ENCODE measurements at regions not wholly inside any gene's neighbourhood (a gene's known extent, or its start where the extent isn't known, plus 50 kb on each side); places are given as distances from the start of the nearest gene placed in this dataset.

- no peak for DNase-seq (ENCODE audit: low read depth)
Measured at GRCh38 chr18:2172881-2173280, 398.4 kb downstream of the METTL4 start.

DNA sequence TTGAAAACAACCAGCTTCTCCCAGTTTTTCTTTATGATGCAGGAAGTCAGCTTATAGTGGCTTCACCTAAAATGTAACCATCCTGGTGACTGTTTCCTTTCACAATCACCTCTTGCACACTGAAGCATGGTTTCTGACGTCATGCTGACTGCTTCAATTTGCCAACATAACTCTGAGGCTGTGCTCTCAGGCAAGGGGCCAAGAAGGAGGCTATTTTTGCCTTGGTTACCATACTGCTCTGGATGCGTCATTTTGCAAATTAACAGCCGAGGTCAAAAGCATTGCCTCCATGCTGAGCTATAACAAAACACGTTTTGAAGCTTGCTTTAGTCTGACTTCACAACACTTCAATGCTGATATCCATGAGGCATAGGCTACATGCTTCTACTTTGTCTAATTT lies 397.8 kb downstream of the METTL4 start:
- peak; percentile 45 for DNase-seq (ENCODE audit: low read depth)

- DNase-seq (ENCODE audit: low read depth) = no peak
Measured at GRCh38 chr18:2178036-2178435, 393.3 kb downstream of the METTL4 start.

DNA sequence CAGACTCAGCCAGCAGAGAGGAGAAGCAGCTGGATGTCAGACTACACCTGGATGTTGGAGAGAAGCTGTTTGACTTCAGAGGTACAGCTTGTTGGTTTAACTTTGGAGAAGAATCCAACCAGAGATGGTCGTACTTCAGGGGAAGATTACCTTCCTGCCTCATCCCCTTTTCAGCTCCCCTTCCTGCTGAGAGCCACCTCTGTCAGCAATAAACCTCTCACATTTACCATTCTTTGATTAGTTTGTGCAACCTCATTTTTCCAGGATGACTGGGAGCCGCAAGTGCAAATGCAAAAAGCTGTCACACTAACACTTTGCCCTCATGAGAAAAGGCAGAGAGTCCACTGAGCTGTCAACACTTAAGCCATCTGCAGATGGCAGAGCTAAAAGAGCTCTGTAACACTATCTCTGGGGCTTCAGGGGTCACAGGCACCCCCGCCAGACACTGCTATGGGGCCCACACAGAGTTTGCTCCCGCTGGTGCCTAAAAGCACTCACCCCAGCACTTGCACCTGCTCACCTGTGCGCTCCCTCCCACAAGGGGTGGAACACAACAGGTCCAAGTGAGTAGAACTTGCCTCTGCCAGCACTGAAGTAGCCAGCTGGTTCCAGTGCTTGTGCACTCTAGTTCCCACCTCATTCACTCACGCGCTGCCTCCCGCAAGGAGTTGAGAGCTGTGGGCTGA lies 391.7 kb downstream of the METTL4 start:
- no peak for DNase-seq (ENCODE audit: low read depth)

DNA sequence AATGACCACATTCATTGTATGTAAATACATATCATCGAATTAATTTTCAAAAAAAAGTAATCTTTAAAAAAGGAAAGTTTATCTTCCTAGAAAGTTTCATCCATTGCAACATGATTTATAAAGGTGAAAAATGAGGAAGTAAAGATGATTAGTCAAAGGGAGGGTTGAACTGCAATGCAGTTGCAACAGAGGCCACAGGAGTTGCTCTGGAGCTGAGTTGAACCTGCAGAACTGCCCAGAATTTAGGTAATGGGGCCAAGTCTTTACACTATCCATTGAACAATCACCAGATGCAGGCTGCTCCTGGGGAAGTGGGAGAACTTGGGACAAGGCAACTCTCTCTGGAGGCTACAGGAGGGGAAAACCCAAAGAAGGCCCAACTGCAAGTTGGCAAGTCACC lies 390.7 kb downstream of the METTL4 start:
- no peak for DNase-seq (ENCODE audit: low read depth)

GRCh38 chr18:2183432-2183831 lies 387.9 kb downstream of the METTL4 start:
- DNase-seq (ENCODE audit: low read depth) = no peak

DNA sequence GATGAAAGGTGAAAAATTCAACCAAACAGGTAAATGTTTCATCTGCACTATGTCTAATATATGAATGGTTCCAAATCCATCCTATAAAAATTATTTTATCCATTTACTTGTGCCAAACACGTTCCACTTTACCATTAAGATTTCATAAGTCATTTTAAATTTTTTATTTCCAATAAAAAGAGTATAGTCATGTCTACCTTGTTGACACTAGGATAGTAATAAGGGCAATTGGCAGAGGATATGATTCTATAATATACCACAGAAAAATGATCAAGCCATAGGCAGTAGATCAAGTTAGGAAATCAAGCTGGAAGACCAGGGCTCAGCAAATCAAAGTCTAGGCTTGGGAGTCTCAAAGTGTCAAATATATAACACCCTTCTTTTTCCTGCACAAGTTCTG lies 384.3 kb downstream of the METTL4 start:
- DNase-seq (ENCODE audit: low read depth) = no peak

DNA sequence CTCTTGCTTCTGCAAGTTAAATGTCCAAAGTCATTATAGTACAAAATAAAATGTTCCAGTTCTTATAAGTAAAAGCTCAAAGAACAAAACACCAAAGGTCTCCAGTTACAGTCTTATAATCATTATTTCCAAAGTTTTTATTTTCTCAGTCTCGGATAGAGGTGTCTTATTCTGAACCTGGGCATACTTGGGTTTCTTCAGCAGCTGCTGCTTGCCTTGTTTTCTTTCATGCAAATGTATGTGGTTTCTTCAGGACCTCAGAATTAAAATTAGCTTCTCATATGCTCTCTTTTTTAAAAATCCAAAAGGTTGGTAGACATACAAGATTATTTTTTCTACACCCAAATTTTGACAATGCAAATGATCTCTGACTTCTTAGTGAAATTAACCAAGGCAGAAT lies 383.0 kb downstream of the METTL4 start:
- DNase-seq (ENCODE audit: low read depth) = no peak

DNA sequence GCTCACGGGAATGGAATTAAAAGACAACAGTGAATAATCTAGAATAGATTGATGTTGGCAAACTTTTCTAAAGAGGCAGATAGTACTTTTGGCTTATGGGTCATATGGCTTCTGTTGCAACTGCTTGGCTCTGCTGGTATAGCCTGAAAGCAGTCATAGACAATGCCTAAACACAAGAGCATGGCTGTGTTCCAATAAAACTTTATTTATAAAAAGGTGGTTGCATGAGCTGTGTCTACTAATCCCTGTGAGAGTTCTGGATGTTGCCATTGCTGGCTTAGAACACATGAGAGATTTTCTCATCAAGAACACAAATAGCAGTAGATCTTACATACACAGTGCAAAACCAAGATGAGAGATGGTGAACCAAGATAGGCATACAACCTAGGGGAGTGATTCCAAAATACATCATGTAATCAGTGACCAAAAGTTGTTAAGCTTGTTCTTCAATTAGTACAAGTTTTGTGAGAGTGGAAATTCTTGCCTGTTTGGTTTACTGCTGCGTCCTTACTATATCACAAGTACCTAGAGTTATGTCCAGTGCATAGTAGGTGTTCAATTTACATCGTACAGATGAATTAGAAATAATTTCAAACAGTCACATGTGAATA lies 380.0 kb downstream of the METTL4 start:
- DNase-seq (ENCODE audit: low read depth) = no peak

GRCh38 chr18:2192562-2192961 lies 378.7 kb downstream of the METTL4 start:
- no peak for DNase-seq (ENCODE audit: low read depth)

DNA sequence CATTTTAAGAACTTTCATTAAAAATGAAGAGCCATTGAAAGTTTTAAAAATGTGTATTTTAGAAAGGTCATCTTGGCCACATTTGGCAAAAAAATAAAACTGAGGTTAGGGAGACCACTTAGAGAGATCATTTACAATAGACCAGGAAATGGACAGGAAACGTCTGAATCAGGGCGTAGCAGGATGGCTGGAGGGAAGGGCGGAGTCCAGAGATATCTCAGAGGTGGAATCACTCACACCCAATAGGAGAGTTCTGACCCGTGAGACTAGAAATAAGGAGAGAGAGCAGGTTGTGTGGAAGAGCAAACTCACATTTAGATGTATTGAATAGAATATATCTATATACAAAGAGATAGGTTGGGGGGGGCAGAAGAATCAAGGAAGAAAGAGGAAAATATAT lies 373.4 kb downstream of the METTL4 start:
- DNase-seq (ENCODE audit: low read depth) = no peak

- DNase-seq (ENCODE audit: low read depth) = no peak
Measured at GRCh38 chr18:2199060-2199459, 372.2 kb downstream of the METTL4 start.

- no peak for DNase-seq (ENCODE audit: low read depth)
Measured at GRCh38 chr18:2201036-2201600, 370.2 kb downstream of the METTL4 start.

DNA sequence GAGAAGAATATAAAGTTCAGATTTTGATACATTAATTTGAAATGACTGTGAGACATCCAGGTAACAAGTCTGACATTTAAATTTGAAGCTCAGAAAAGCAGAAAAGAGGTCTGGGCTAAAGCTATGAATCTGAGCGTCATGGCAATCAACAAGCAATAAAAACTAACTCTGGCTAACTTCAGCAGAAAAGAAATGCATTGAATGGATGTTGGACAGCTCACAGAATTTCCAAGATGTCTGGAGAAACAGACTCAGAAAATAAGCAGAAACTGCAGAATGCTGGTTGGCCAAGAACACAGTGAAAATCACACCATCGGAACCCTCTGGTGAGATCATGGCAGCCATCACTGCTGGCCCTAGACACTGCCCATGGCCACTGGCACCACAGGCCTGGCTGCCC lies 366.6 kb downstream of the METTL4 start:
- no peak for DNase-seq (ENCODE audit: low read depth)

DNA sequence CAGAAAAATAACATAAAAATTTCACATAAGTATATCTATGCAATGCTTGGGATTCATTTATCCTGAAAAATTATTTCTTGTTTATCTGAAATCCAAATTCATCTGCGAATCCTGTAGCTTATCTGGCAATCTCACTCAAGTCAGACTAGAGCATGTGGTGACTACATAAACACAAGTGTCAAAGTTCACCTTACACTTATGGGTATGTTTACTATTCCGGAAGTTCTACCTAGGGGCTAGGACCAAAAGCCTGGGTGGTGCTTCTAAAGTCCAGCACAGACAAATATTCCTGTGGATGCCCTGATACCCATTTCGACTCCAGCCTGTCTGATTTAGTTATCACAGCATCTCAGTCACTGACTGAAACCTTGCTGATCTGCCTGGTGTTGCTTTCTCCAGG lies 364.0 kb downstream of the METTL4 start:
- DNase-seq (ENCODE audit: low read depth) = no peak

- DNase-seq (ENCODE audit: low read depth) = no peak
Measured at GRCh38 chr18:2212598-2213205, 358.6 kb downstream of the METTL4 start.

DNA sequence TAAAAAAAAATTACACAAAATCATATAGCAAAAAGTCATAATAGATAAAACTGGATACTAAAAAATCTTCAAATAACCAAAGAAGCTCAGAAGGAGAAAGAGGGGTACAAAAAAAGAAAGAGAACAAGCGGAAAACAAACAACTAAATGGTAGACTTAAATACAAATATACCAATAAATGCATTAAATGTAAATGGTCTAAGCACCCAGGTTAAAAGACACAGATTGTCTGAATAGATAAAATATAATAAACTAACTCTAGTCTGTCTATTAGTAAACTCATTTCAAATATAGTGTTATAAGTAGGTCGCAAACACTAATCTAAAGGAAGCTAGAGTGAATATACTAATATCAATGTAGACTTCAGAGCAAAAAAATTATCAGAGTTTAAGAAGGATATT lies 357.4 kb downstream of the METTL4 start:
- no peak for DNase-seq (ENCODE audit: low read depth)

GRCh38 chr18:2217356-2217755 lies 353.9 kb downstream of the METTL4 start:
- DNase-seq (ENCODE audit: low read depth) = no peak

- no peak for DNase-seq (ENCODE audit: low read depth)
Measured at GRCh38 chr18:2218101-2218500, 353.2 kb downstream of the METTL4 start.

DNA sequence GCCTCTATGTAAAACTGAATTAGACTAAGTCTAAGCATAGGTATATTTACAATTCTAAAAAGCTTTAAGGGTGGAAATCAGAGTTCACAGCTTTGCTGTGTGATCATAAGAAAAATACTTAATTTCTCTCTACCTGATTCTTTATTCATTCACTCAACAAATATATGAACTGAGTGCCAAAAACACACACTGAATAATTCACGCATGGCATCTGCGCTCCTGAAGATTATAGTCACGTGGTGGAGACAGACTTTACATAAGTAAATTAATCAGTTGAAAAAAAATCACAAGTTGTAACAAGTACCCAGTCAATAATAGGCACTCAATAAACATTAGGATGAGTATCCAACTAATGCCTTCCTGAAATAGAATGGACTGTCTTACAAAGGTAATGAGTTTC lies 351.6 kb downstream of the METTL4 start:
- DNase-seq (ENCODE audit: low read depth) = no peak

- no peak for DNase-seq (ENCODE audit: low read depth)
Measured at GRCh38 chr18:2222270-2223185, 348.8 kb downstream of the METTL4 start.

DNA sequence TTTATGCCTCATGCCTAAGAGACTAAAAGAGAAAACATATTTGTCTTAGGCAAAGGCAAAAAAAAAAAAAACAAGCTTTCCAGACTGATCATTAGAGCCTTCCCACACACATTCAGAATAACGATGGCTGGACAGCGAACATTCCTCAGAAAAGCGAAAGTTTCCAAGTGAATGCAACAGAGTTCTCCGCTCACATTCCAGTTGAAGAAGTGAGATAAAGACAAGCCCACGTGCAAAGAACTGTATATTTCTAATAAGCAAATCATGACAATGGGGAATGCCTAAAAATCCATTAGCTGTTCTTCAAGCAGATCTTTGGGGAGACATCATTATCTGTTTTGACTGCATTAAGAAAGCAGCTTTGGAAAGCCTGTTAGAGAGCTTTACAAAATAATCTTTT lies 347.9 kb downstream of the METTL4 start:
- no peak for DNase-seq (ENCODE audit: low read depth)

Measured in stromal cell of bone marrow (primary cell).